ENCODE measurements at regions not wholly inside any gene's neighbourhood (a gene's known extent, or its start where the extent isn't known, plus 50 kb on each side); places are given as distances from the start of the nearest gene placed in this dataset.
A peak's percentile ranks its signal among the peaks of the same experiment; 100 is the strongest.
"Not testable (repeated sequence)": the region's sequence is repeated elsewhere in the genome, so short reads cannot be mapped to it uniquely, and the experiment has no call there.

DNA sequence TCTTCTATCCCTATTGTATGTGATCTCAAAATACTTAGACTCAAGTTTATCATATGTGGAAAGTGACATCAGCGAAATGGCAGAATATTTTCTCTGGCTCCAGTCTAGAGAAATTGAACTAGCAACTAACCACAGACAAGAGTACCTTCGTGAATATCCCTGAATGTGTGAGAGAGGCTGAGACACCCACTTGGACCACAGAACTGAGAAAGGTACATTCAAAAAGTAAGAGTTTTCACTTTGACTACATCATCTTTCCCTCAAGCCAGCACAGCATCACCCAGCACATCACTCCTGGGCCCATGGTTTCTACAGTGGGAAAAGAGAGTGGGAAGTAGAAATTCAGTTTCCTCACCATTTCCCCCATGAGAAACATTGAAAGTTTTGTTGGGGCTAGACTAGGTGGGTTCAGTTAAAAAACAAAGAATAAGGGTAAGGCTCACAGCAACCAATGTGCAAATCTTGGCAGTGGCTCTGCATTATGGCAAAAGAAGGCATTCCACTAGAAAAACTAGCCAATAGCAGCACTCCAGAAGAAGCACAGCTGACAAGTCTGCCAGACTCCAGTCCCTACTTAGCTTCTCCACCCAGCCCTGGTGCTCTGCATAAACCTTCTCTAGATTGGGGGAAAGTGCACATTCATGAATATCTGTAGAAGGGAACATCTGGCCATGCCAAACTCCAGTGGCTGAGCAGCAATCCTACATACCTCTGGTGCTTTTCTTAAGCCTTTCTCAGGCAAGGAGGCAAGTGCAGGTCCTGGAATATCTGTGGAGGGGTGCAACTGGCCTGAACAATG lies 225.6 kb upstream of the VLDLR start:
- no peak for DNase-seq (ENCODE audit: low read depth)

DNA sequence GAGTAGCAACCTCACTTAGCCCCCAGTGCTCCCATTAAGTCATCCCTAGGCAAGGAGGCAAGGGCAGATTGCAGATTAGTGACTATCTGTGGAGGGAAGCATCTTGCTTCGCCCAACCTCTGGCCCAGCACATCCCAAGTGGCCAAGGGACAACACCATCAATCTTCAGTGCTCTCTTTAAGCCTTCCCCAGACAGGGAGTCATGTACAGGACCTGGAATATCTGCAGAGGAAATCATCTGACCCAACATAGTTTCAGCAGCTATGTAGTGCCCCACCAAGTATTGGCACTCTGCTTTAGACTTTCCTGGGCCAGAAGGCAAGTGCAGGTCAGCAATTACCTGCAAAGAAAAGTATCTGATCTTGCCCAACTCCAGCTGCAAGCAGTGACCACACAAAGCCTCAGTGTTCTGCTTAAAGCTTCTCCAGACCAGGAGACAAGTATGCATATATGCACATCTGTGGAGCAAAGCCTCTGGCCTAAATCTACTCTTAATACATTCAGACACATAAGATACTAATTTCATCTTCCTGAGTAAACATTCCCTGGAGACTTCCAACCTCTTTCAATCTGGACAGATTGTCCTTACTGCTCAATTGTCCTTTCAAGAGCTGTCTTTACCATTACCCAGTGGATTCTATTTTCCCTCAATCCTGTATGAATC lies 224.8 kb upstream of the VLDLR start:
- DNase-seq (ENCODE audit: low read depth), result no peak

DNA sequence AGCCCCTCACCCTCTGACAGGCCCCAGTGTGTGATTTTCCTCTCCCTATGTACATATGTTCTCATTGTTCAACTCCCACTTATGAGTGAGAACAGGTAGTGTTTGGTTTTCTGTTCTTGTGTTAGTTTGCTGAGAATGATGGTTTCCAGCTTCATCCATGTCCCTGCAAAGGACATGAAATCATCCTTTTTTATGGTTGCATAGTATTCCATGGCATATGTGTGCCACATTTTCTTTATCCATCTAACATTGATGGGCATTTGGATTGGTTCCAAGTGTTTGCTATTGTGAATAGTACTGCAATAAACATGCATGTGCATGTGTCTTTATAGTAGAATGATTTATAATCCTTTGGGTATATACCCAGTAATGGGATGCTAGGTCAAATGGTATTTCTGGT lies 223.7 kb upstream of the VLDLR start:
- DNase-seq (ENCODE audit: low read depth), result not testable (repeated sequence)

DNA sequence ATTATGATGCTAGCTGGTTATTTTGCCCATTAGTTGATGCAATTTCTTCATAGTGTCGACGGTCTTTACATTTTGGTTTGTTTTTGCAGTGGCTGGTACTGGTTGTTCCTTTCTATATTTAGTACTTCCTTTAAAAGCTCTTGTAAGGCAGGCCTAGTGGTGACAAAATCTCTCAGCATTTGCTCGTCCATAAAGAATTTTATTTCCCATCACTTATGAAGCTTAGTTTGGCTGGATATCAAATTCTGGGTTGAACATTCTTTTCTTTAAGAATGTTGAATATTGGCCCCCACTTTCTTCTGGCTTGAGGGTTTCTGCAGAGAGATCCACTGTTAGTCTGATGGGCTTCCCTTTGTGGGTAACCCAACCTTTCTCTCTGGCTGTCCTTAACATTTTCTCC lies 219.8 kb upstream of the VLDLR start:
- not testable (repeated sequence) for DNase-seq (ENCODE audit: low read depth)

DNA sequence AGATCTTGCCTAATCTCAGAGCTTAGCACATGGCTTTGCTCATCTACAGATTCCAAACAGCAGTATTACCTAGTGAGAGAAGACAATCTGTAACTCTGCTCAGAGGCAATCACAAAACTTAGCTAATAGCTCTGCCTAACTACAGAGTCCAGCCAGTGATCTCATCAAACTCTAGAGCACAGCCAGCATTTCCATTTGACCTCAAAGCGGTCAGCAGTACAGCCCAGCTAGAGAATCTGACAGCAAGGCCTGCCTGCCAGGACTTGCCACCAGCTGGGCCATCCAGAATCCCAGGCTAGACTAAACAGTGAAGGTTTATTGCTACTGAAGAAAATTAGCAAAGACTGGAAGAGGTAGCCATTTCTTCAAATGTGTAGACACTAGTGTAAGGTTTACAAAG lies 217.9 kb upstream of the VLDLR start:
- DNase-seq (ENCODE audit: low read depth), result no peak

DNA sequence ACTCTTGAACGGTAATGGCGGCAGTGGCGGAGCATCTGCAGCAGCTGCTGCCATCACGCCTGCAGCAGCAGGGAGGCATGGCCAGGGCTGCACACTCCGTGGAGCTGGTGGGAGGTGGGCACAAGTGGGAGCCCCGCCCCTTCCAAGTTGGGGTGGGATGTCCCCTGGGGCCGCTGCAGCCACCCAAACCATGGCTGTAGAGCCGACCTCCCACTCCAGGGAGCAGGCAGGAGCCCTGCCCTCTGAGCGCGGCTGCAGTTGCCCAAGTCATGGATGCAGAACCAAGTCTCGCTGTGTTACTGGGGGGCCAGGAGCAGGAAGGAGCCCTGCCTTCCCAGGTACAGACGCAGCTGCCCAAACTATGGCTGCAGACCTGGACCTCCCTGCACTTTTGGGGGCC lies 215.3 kb upstream of the VLDLR start:
- DNase-seq (ENCODE audit: low read depth), result no peak

DNA sequence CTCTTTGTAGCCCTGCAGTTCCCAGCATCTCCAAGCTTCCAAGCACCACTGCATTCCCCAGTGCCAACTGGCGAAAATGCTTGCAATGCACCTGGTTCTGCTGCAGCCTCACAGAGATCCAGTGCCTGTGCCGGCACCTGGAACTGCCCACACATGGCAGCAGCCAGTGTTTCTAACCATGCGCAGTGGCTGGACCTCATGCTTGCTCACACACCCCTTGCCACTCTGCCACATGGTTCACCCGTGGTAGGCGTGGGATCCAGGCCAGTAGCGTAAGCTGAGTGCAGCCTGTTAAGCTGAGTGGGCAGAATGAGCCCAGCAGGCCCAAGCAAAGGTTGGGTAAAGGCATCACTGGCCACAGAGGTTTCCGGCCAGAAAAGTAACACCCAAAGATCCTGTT lies 214.1 kb upstream of the VLDLR start:
- no peak for DNase-seq (ENCODE audit: low read depth)

DNA sequence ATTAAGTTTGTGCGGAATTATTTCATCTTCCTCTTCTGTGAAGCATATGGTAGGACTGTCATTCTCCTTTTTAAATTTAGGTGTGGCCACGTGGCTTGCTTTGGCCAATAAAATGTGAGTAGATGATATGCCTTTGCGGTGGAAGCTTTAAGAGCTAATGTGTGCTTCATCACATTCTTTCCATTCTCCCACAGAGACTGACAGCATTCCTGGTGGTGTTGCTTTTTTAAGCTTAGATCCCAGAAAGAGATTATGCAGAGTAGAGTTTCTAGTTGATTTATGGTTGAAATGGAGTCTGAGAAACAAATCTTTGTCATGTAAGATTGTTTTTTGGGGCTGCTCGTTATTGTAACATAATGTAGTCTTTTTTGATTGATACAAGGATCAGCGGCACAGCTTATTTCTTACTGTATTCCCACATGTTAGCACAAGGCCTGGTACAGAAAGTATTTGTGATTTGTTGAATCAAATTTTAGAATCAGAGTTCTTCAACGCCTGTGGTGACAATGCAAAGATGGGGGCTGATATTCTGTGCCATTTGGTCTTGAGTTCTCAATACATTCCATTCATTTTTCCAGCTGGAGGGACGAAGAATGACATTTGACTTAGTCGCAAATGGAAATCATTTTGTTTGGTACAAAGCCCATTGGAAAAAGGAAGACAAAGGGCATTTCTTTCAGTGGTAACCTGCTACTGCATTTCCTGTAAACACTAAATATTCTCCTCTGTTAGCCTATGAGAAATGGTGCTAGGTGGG lies 209.9 kb upstream of the VLDLR start:
- no peak for DNase-seq (ENCODE audit: low read depth)

DNA sequence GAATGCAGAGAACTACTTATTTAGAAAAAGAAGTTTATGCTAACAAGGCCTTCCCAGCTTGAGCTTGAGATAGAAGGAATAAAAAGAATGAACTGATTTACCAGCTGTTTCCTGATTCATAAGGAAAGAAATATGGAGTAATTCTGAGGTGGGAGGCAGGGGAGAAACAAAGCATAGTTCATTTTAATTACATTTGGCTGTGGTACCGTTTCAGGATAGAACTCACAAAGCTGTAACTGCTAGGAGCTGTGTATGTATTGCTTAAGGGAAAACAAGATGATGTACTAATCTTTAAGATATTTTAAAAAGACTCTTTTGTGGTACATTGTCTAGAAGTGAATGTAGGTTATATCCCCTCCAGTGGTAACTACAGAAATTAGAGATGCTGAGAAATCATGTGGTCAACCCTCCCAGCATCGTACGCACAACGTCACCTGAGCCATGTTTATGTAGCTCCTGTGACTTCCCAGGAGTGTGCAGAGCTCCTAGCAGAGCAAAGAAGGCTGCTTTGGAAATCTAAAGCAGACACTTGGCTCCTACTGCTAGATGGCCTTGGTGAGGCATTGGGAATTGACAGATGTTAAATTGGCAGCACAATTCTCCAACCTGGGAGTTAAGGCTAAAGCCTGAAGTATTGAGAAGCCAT lies 208.3 kb upstream of the VLDLR start:
- DNase-seq (ENCODE audit: low read depth), result no peak

DNA sequence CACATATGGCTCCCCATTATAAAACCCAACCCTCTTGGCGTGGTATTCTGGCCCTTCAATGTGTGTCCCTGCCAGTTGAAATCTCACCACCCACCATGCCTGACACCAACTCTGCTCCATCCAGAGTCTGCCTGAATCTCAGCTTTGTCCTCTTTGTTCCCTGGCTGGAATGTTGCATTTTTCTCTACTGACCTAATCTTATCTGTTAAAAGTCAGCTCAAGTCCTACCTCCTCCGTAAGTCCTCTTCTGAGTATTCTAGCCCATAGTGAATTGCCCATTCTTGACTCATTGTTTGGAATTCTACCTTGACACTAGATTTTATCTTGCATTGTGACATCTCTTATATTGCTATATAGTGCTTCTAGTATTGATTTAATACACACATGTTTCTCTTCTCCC lies 207.1 kb upstream of the VLDLR start:
- no peak for DNase-seq (ENCODE audit: low read depth)

DNA sequence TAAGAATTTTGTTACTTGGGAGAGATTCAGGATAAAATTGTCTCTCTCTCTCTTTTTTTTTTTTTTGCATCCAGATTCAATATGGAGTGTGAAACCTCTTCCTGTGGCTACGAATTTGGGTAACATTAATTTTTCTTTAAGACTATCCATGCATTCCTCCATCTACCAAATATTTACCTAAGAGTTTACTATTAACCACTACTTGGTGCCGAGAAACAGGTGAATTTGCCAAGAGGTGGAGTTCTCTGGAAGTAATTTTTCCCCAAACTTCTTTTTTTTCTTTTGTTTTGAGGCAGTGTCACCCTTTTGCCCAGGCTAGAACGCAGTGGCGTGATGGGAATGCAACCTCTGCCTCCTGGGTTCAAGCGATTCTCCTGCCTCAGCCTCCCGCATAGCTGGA lies 206.3 kb upstream of the VLDLR start:
- no peak for DNase-seq (ENCODE audit: low read depth)

DNA sequence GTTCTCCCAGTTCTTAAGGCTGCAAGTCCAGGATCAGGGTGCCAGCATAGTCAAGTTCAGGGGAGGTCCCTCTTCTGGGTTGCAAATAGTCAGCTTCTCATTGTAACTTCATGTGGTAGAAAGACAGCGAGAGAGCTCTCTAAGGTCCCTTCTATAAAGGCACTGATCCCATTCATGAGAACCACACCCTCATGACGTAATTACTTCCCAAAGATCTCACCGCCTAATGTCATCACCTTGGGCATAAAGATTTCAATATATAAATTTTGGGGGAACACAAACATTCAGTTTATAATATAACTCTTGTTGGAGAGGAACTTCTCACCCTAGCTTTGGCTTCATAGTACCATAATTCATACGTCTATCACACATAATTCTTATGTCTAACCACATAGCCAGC lies 203.9 kb upstream of the VLDLR start:
- no peak for DNase-seq (ENCODE audit: low read depth)

DNA sequence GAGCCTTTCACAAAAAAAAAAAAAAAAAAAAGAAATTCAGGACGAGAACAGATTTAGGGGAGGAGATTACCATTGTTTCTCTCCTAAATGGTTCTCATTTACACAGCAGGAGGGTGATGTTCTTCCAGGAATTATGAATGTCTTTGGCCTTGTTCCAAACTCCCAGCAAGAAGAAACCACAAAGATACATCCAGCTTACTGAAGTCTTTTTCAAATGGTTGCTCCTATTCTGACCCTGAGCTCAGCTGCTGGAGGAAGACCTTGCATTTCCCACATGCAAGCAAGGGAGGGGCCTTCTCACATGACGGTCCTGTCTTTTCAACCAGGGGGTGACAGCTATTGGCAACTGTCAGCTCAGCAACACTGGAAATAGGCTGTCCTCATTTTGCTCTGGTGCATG lies 203.0 kb upstream of the VLDLR start:
- peak; percentile 43 for DNase-seq (ENCODE audit: low read depth)

DNA sequence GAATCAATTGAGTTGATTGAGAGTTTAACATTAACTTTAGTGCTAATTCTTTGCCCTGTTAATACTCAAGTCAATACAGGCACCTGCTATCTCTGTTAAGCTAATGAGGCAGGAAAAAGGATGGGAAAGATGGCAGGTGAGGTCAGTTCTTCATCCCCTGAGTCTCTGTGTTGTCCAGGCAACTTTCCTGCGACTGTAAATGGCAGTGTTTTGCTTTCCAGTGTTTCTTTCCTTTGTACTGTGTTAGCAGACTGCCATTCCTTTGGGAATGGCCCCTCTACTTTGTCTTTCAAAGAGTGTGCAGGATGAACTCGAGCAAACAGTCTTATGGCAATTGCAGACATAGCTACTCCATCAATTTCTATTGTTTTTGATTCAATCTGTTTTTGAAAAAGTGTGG lies 202.2 kb upstream of the VLDLR start:
- no peak for DNase-seq (ENCODE audit: low read depth)

DNA sequence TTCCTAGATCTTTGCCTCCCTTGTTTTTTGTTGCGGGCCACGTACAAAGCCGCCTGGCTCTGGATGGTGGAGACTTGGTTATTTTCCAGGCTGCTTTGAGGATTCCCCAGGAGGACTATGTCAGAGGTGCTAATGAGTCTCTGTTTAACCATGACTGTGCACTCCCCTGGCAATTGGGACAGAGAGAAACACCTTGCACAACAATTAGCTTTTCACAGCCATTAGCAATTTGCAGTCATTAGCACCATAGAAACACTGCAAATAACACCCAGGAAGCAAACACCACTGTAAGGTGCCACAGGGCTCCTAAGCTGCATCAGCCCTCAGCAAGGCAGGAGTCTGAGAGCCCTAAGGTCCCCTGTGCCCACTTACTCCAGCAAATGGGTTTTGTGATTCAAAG lies 201.0 kb upstream of the VLDLR start:
- no peak for DNase-seq (ENCODE audit: low read depth)

DNA sequence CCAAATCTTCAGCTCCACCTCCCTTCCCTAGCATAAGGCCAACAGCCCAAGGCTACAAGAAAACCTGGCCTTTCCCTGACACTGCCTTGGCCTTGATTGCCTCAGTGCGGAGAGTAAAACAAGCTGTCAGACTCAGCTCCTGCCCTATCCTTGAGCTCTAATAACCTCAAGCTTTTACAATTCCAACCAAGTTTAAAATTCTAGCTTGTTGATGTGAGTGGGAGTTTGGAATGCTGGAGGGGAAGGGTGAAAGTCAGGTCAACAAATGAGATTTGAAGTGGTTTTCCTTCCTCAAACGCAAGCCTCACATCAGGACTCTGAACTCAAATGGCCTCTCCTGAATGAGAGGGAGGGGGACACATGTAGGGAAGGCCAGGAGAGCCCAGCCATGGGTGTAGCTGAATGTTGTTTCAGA lies 197.0 kb upstream of the VLDLR start:
- no peak for DNase-seq (ENCODE audit: low read depth)

DNA sequence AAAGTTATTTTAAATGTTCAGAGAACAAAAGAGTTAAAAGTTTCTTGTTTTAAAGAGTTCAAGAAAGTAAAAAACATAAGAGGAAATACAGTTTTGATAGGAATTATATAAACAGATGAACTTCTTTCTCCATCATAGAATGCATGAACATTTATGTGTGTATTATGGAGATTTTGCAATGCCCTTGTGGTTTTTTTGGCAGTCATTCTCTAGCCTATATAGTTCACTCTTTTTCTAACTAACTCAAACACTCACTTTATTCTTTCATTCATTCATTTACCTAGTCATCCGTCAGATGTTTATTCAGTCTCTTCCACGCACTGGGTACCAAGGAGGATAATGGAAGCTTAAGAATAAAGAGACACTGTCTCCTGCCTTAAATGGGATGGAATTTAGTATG lies 195.9 kb upstream of the VLDLR start:
- no peak for DNase-seq (ENCODE audit: low read depth)

DNA sequence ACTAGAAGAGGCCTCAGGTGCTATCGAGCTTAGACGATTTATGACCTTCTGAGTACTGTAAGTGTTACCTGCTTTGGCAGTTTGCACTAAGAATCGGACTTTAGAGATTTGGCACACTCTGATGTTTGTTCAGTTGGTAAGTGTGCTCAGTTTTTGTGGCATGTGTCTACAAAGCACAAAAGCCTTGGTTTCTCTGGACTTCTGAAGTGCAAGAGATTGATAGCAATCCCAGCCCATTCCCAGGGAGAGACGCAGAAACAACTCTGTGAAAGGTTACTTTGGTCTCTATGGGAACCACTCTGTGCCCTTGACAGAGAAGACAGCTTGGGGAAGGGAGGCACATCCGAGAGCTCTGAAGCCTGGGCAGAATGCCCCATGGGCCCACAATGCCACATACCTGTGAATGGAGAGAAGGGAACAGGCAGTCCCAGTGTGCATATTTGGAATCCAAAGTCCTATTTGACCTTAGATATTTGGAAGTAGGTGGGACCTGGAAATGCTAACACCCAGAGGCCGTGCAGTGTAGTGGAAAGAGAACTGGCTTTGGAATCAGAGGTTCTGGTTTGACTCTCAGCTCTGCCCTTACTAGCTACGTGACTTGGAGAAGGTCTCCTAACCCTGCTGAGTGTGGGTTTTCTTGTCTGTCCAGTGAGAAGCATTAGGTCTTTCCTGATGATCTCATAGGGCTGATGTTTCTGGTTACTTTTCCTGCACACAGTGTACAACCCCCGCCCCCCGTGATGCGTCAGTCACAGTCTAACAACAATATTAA lies 194.3 kb upstream of the VLDLR start:
- DNase-seq (ENCODE audit: low read depth), result no peak

DNA sequence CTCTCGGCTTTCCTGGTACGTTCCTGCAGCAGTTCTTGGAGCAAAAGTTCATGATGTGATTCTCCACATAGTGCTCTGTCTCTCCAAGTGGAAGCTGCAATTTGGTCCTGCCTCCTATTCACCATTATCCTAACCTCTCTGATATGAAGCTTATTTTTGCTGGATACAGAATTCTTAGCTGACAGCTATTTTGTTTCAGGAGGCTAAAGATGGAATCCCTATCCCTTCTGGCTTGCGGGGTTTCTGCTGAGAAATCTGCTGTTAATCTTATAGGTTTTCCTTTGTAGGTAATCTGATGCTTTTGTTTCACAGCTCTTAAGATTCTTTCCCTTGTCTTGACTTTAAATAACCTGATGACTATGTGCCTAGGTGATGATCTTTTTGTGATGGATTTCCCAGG lies 181.6 kb upstream of the VLDLR start:
- no peak for DNase-seq (ENCODE audit: low read depth)

DNA sequence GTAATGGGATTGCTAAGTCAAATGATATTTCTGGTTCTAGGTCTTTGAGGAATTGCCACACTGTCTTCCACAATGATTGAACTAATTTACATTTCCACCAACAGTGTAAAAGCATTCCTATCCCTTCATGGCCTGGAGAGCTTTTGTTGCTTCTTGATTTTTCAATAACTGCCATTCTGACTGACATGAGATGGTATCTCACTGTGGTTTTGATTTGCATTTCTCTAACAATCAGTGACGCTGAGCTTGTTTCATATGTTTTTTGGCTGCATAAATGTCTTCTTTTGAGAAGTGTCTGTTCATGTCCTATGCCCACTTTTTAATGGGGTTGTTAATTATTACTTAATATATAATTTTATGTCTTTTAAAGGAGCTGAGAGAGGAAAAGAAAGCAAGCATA lies 177.7 kb upstream of the VLDLR start:
- DNase-seq (ENCODE audit: low read depth), result not testable (repeated sequence)

DNA sequence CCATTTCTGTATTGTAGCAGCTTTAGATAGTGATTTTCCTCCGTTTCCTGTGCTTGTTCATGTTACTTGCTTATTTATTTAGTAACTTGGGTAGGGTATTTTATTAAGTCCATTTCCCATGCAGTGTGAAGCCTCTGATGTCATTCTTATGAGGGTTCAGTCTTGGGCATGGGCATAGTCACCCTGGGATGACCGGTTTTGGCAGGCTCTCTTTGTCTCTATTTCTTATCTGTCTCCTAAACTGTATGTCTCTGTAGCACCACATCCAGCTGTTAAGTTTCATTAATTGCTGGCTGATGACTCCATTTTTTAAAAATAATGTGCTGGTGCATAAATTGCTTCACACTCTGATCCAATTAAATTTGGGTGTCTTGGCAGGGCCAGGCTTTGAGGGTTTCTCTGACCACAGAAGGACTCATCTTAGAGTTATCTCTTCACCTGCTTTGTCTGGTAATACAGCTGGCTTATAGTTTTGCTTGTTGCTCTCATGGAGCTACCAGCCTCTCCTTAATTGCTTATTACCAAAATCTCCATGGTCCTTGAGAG lies 173.3 kb upstream of the VLDLR start:
- DNase-seq (ENCODE audit: low read depth), result no peak

DNA sequence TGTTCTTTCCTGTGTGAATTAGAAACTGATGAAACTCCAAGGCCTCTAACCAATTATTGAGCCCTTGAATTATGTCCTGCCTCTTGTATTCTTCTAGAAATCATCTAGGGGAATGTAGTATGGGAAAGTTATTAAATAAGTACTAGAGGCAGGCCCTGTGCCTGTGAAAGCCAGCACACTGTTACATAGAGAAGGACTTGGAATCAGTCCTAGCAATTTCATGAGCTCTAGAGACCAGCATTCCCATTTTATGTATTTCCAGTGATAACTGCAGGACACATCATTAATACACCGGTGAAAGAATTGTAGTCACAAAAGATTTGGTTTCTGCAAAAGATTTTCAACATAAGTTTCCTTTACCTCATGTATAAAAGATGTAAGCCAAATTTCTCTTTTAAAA lies 168.5 kb upstream of the VLDLR start:
- no peak for DNase-seq (ENCODE audit: low read depth)

All from fibroblast of the conjunctiva (primary cell).